GM12865 (cell line): ENCODE measurements at regions not wholly inside any gene's neighbourhood (a gene's known extent, or its start where the extent isn't known, plus 50 kb on each side); places are given as distances from the start of the nearest gene placed in this dataset.

Experiments used
- DNase-seq: peaks from one replicate; pipeline ENCODE4 v3.0.0; 2010; ENCODE audit warnings: low read depth
- H3K4me3 ChIP-seq: 2 replicates; pipeline ENCODE4 v1.5.1; 2011; ENCODE audit warnings: mild to moderate bottlenecking, low read depth, low read length, control low read depth
- CTCF ChIP-seq: IDR thresholded peaks from 2 replicates; pipeline ENCODE4 v1.5.1; 2011; ENCODE audit warnings: low read length, control low read depth, low read depth, inconsistent platforms; ENCODE audit not compliant: insufficient read depth; ENCODE audit errors: missing control alignments

- no peak for TF ChIP-seq CTCF
- no peak overlapping the region for H3K4me3 ChIP-seq
- no peak for DNase-seq
Observed at GRCh38 chr2:12173943-12174340, 427.5 kb downstream of the LPIN1 start.

- TF ChIP-seq CTCF: no peak
Observed at GRCh38 chr2:12175323-12175722, 428.9 kb downstream of the LPIN1 start.

GRCh38 chr2:12176623-12177454 lies 430.4 kb downstream of the LPIN1 start:
- TF ChIP-seq CTCF: no peak
- DNase-seq: peak; percentile 74
- no peak overlapping the region for H3K4me3 ChIP-seq

More at GRCh38 chr2:12175323-12175722, 428.9 kb downstream of the LPIN1 start:
- no peak overlapping the region for H3K4me3 ChIP-seq
- no peak for DNase-seq

GRCh38 chr2:12177455-12178288 lies 431.2 kb downstream of the LPIN1 start:
- H3K4me3 ChIP-seq: no peak overlapping the region
- DNase-seq: peak; percentile 70

GRCh38 chr2:12178289-12179080 lies 432.1 kb downstream of the LPIN1 start:
- no peak for TF ChIP-seq CTCF
- H3K4me3 ChIP-seq: no peak overlapping the region
- DNase-seq: no peak

More at GRCh38 chr2:12177455-12178288, 431.2 kb downstream of the LPIN1 start:
- no peak for TF ChIP-seq CTCF

GRCh38 chr2:12180031-12180430 lies 433.6 kb downstream of the LPIN1 start:
- DNase-seq: no peak
- no peak for TF ChIP-seq CTCF

More at GRCh38 chr2:12180031-12180430, 433.6 kb downstream of the LPIN1 start:
- no peak overlapping the region for H3K4me3 ChIP-seq
